T-helper 1 cell treated with Interleukin-12 subunit alpha and Interleukin-12 subunit beta and Interleukin-4 antibody, amounts not matched to agents 30 μg/mL and 1 μg/mL, for 36 hours (primary cell): ENCODE measurements at regions not wholly inside any gene's neighbourhood (a gene's known extent, or its start where the extent isn't known, plus 50 kb on each side); places are given as distances from the start of the nearest gene placed in this dataset.

ENCODE experiments used
- H3K27ac Mint-ChIP-seq: one replicate; pipeline ENCODE4 v1.8.0; 2021; ENCODE audit warnings: mild to moderate bottlenecking, mixed read lengths
- H3K27me3 Mint-ChIP-seq: one replicate; pipeline ENCODE4 v1.8.0; 2021; ENCODE audit warnings: low read depth, mixed read lengths
- H3K36me3 Mint-ChIP-seq: one replicate; pipeline ENCODE4 v1.8.0; 2021; ENCODE audit warnings: low read depth, mixed read lengths
- H3K4me1 Mint-ChIP-seq: one replicate; pipeline ENCODE4 v1.8.0; 2021; ENCODE audit warnings: low read depth, mixed read lengths
- H3K4me3 Mint-ChIP-seq: one replicate; pipeline ENCODE4 v1.8.0; 2021; ENCODE audit warnings: mild to moderate bottlenecking, moderate library complexity, mixed read lengths
- H3K9me3 Mint-ChIP-seq: one replicate; pipeline ENCODE4 v1.8.0; 2021; ENCODE audit warnings: mixed read lengths

DNA sequence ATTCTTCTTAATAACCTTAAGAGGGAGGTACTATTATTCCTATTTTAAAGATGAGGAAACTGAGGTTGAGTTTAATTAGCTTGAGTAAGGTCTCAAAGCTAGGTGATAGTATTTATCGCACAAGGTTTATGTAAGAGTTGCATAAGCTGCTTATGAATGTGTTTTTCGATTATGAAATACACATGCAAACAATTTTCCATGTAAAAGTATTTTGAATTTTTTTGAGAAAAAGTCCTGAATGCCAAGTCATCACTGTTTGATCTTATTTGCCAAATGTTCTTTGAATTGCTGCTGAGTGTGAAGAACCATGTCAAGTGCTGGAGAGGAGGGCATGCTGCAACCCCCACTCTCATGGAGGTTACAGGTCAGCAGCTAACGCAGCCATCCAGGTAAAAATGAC lies 174.4 kb downstream of the CARTPT start:
- Mint-ChIP-seq H3K27me3 (peaks cover 12% of the 10 kb centered on the region), H3K9me3 (peaks cover 1% of the 10 kb centered on the region), H3K4me3 (no peak overlapping the region), H3K4me1 (no peaks in the 10 kb centered on the region), H3K36me3 (no peaks in the 10 kb centered on the region), H3K27ac (no peak overlapping the region)

DNA sequence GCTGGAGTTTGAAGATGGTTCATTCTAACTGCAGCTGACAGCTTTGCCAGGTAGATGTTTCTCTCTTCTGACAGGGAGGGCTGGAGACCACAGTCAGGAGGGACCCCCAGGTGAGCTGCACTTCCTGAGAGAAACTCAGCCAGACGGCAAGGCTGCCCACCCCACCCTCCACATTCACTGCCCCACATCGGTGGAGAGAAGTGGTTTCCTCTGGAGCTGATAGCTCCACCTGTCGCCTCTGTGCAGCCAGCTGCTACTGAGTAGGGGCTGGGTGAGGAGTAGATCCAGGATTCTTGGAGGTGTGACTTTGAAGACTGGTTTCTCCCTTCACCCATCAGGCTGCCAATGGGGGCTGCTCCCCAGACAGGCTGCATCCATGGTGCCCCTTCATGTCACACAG lies 175.0 kb downstream of the CARTPT start:
- Mint-ChIP-seq H3K9me3 (no peaks in the 10 kb centered on the region), H3K4me1 (no peaks in the 10 kb centered on the region), H3K36me3 (no peaks in the 10 kb centered on the region), H3K27me3 (peaks cover 12% of the 10 kb centered on the region), H3K27ac (no peak overlapping the region), H3K4me3 (no peak overlapping the region)

DNA sequence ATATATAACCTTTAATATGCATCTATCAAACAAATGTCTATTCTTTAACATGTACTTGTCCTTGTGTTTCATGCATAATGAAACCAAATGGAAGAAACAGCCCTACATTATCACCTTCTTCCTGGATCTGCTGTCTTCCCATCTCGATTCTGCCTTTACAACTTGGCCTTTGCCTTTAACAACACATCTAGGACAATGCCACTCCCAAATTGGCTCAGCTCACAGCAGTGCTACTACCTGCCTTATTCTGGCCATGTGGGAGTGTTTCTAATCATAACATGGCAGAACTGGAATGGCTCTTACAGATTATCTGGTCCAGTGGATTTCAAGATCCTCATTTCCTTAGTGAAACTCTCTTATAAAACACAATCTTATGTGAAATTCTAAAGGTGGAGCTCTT lies 176.5 kb downstream of the CARTPT start:
- H3K36me3 Mint-ChIP-seq, result no peaks in the 10 kb centered on the region
- no peak overlapping the region for H3K27ac Mint-ChIP-seq
- no peaks in the 10 kb centered on the region for H3K9me3 Mint-ChIP-seq
- H3K27me3 Mint-ChIP-seq, result no peaks in the 10 kb centered on the region
- H3K4me1 Mint-ChIP-seq, result no peaks in the 10 kb centered on the region
- H3K4me3 Mint-ChIP-seq, result no peak overlapping the region

DNA sequence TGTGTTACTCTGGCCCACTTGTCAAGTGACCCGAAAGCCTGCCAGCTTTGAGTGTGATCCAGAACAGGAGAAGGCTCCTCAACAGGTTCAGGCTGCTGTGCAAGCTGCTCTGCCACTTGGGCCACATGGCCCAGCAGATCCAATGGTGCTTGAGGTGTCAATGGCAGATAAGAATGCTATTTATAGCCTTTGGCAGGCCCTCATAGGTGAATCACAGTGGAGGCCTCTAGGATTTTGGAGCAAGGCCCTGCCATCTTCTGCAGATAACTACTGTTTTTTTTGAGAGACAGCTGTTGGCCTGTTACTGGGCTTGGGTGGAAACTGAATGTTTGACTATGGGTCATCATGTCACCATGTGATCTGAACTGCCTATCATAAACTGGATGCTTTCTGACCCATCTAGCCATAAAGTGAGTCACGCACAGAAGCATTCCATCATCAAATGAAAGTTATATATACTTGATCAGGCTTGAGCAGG lies 180.8 kb downstream of the CARTPT start:
- Mint-ChIP-seq H3K27me3 (no peaks in the 10 kb centered on the region), H3K9me3 (no peaks in the 10 kb centered on the region), H3K27ac (no peak overlapping the region)

DNA sequence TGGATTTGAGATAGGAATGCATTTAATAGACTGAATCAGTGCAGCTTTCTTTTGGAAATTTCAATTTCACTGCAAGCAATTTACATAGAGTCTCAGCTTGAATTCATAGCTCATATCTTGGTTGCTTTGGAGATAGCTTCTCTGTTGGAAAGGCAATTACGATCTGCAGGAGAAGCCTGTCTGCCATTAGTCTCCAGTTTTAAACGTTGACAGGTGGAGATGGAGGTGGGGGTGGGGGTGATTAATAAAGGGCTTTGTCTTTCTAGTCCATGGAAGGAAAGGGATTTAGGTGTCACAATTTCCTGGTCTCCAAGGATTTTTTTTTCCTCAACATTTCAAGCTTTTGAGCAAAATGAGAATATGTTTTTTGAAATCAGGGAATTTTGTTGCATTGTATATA lies 184.7 kb downstream of the CARTPT start:
- Mint-ChIP-seq H3K9me3 (no peaks in the 10 kb centered on the region), H3K27ac (no peak overlapping the region), H3K36me3 (no peaks in the 10 kb centered on the region), H3K4me3 (no peak overlapping the region), H3K27me3 (no peaks in the 10 kb centered on the region), H3K4me1 (no peaks in the 10 kb centered on the region)

More for the DNA sequence above, 180.8 kb downstream of the CARTPT start:
- Mint-ChIP-seq H3K4me1 (no peaks in the 10 kb centered on the region), H3K4me3 (no peak overlapping the region), H3K36me3 (no peaks in the 10 kb centered on the region)

DNA sequence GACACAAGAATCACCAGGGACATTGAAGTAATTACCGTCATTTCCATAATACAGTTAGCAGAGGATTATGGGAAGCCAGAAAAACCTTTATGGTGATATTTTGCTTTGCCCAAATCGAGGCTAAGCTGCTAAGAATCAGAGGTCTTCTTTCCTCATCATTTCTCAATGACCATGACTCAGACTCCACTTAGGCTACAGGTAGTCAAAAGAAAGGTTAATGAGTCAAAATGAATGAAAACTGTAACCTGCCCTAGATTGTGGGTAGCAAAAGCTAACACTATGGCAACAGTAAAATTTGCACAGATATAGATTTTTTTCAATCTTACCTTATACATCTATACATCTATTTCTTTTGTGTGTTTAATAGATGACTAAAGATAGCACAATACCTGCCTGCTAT lies 185.8 kb downstream of the CARTPT start:
- Mint-ChIP-seq H3K4me1 (no peaks in the 10 kb centered on the region), H3K36me3 (no peaks in the 10 kb centered on the region), H3K27me3 (no peaks in the 10 kb centered on the region), H3K4me3 (no peak overlapping the region), H3K27ac (no peak overlapping the region), H3K9me3 (no peaks in the 10 kb centered on the region)

DNA sequence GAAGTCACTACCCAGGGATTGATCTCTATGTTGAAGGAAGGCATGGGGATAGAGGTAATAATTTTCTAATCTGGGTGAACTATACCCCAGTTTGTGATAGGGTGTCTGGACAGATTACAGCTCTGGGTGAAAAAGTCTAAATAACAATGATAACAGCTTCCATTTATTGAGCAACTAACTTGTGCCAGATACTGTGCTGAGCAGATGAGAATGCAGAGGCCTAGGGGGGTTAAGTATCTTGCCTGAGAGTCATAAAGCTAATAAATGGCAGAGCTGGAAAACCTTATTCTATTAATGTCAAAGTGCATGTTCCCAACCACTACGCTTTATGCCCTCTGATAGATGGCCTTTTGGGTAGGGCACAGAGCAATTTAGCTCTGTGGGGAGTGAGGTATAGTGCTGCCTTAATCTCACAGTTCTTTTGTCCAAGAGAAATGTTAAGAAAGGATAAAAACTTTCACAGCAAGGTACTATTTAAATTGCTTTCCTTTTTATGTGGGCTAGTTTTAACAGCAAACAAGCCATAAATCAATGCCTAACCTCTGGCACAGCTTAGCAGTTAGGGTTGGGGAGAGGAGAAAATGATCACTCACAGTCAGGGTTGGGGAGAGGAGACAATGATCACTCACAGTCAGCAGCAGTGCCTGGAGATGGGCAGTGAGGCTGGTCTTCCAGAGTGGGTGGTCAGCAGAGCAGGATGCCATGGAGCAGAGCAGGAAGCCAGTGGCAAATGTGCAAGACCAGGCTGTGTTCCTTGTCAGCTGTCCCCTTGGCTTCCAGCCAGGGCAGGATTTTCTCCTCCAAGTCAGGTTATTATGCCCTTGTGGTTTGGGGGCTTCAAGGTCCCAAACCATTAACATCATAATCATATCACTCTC lies 187.0 kb downstream of the CARTPT start:
- Mint-ChIP-seq H3K4me1 (no peaks in the 10 kb centered on the region), H3K9me3 (no peaks in the 10 kb centered on the region), H3K4me3 (no peak overlapping the region), H3K27me3 (no peaks in the 10 kb centered on the region), H3K36me3 (no peaks in the 10 kb centered on the region), H3K27ac (no peak overlapping the region)

DNA sequence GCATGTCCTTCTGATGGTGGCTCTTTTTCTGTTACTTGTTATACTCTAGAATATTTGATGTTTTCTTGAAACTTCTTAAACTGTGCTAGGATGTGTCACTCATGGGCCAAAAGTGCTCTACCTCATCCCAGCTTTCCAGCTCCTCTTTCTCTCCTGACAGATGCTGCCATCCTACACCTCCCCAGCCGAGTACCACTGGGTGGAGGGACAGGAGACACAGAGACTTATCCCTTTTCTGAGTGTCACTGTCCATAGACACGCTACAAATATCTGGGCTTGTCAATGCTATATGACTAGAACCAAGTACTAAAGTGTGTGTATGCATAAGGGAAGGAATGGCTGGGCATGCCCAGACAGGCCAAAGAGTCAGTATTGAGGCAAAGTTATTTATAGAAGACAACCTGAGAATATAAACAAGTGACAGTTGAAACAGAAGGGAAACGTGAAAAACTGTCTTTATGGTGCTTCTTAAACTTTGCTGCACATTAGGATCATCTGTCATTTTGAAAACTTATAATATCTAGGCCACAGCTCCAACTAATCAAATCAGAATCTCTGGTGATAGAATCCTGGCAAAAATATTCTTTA lies 188.0 kb downstream of the CARTPT start:
- Mint-ChIP-seq H3K27me3 (no peaks in the 10 kb centered on the region), H3K9me3 (no peaks in the 10 kb centered on the region), H3K27ac (no peak overlapping the region), H3K4me3 (no peak overlapping the region), H3K4me1 (no peaks in the 10 kb centered on the region), H3K36me3 (no peaks in the 10 kb centered on the region)

DNA sequence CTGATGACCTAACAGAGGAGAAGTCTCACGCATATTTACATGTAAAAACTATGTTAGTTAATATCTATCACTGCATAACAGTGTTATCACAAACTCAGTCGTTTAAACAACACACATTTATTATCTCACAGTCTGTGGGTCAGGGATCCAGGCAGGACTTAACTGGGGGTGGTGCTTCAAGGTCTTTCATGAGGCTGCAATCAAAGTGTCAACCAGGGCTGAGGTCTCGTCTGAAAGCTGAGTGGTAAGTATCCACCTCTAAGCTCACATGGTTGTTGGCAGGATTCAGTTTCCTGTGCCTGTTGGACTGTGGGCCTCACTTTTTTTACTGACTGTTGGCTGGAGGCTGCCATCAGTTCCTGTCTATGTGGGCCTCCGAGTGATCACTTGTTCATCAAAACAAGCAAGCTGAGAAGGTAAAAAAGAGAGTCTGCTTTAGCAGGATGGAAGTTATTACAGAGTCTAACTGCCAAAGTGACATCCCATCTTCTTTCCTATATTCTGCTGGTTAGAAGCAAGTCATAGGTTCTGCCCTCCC lies 188.6 kb downstream of the CARTPT start:
- H3K9me3 Mint-ChIP-seq, result no peaks in the 10 kb centered on the region
- H3K4me1 Mint-ChIP-seq, result no peaks in the 10 kb centered on the region
- H3K27me3 Mint-ChIP-seq, result no peaks in the 10 kb centered on the region
- H3K4me3 Mint-ChIP-seq, result no peak overlapping the region
- H3K27ac Mint-ChIP-seq, result no peak overlapping the region
- H3K36me3 Mint-ChIP-seq, result no peaks in the 10 kb centered on the region

DNA sequence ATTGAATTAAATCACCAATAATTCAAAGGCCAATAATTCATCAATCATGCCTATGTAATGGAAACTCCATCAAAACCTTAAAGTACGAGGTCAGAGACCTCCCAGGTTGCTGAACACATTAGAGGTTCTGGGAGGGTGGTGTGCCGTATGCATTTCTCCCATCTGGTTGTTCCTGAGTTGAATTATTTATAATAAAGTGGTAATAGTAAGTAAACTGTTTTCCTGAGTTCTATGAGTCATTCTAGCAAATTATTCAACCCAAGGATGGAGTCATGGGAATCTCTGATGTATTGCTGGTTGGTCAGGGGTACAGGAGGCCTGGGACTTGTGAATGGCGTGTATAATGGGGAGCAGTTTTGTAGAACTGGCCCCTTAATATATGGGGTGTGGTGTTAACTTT lies 191.7 kb downstream of the CARTPT start:
- Mint-ChIP-seq H3K27ac (no peak overlapping the region), H3K4me1 (no peaks in the 10 kb centered on the region), H3K27me3 (no peaks in the 10 kb centered on the region), H3K9me3 (no peaks in the 10 kb centered on the region), H3K36me3 (no peaks in the 10 kb centered on the region), H3K4me3 (no peak overlapping the region)

DNA sequence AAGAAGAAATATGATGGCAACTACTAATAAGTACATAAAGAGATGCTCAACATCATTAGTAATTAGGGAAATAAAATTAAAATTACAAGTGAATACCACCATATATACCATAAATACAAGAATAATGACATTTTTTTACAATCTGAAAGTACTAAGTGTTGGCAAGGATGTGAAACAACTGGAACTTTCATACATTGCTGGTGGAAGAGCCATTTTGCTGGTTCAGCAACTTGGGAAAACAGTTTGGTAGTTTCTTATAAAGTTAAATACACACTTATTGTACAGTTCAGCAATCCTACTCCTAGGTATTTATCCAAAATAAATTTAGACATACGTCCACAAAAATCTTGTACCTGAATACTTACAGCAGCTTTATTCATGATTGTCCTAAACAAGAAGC lies 192.9 kb downstream of the CARTPT start:
- Mint-ChIP-seq H3K27me3 (no peaks in the 10 kb centered on the region), H3K36me3 (no peaks in the 10 kb centered on the region), H3K4me3 (no peak overlapping the region), H3K27ac (no peak overlapping the region), H3K4me1 (no peaks in the 10 kb centered on the region), H3K9me3 (no peaks in the 10 kb centered on the region)

DNA sequence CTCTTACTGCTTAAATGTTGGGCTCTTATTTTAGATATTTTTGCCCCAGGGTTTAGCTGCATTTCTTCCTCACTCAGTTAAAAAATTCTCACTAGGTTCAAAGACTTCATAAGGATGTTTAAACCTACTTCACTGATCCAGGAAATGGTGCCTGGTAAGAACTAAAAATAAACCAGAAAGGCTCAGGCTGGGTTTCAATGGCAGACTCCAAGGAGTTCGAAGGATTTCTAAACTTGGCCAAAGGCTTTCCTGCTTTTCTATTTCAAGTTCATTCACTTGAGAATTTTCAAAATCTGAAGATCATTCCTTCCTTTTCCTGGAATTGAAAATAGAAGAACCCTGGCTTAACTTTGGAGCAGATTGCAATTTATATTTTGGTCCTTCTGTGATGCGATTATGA lies 193.0 kb upstream of the MAP1B start:
- no peaks in the 10 kb centered on the region for H3K4me1 Mint-ChIP-seq
- no peak overlapping the region for H3K27ac Mint-ChIP-seq
- peaks cover 9% of the 10 kb centered on the region for H3K27me3 Mint-ChIP-seq
- H3K9me3 Mint-ChIP-seq, result no peaks in the 10 kb centered on the region
- H3K4me3 Mint-ChIP-seq, result no peak overlapping the region
- no peaks in the 10 kb centered on the region for H3K36me3 Mint-ChIP-seq

DNA sequence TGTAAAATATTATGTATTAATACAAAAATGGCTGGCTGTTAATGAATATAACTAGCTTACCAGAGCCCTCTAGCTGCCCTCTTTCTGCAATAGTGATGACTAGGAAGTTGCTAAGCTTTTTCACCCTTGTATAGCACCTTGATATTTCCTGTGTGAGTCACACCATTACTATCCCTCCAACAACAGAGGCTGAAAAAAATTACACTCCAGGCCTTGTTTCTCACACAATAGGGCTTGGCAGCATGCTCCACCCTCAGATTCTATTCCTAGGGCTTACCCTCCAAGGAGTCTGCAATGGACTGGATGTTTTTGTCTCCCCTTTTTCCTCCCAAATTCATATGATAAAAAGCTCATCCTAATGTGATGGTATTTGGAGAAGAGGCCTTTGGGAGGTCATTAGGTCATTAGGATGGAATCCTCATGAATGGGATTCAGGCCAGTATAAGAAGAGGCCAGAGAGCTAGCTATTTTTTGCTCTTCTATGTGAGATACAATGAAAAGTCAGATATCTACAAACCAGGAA lies 184.6 kb upstream of the MAP1B start:
- H3K9me3 Mint-ChIP-seq, result no peaks in the 10 kb centered on the region
- H3K4me1 Mint-ChIP-seq, result no peaks in the 10 kb centered on the region
- H3K36me3 Mint-ChIP-seq, result no peaks in the 10 kb centered on the region
- H3K27ac Mint-ChIP-seq, result no peak overlapping the region
- no peak overlapping the region for H3K4me3 Mint-ChIP-seq
- H3K27me3 Mint-ChIP-seq, result peaks cover 18% of the 10 kb centered on the region

DNA sequence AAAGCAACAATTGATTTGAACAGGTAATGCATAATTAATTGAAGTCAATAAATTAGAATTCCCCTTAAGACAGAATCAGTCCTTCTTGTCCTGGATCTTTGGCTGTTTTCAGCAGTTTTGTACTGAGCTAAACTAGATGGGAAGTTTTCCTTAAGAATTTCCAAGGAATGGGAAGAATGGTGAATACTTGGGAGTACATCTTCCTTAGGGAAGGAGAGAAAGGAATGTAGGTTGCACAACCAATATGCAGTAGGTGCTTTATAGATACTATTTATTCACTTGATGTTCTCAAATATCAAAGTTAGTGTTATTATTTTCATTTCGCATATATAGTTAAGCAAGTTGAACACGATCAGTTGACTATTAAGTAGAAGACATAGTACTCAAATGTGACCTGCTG lies 183.5 kb upstream of the MAP1B start:
- peaks cover 14% of the 10 kb centered on the region for H3K27me3 Mint-ChIP-seq
- no peak overlapping the region for H3K27ac Mint-ChIP-seq
- no peaks in the 10 kb centered on the region for H3K4me1 Mint-ChIP-seq
- no peak overlapping the region for H3K4me3 Mint-ChIP-seq
- H3K9me3 Mint-ChIP-seq, result no peaks in the 10 kb centered on the region
- no peaks in the 10 kb centered on the region for H3K36me3 Mint-ChIP-seq

DNA sequence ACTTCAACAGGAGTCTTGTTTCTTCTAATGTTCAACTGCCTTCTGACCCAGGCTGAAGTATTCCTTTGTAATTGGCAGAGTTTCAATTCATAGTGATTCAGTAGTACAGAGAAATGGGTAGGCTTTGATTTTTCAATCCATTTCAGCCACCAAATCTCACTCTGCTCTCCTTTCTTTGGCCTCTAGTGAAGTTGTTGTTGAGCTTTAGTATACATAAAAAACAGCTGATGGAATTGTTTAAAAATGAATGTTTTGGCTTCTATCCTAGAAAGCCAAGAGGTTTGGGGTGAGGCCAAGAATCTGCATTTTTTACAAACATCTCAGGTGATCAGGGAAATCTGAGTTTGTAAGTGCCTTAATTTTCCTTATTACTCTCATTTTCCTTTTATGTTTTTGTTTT lies 182.9 kb upstream of the MAP1B start:
- H3K4me3 Mint-ChIP-seq, result no peak overlapping the region
- no peak overlapping the region for H3K27ac Mint-ChIP-seq
- no peaks in the 10 kb centered on the region for H3K4me1 Mint-ChIP-seq
- H3K36me3 Mint-ChIP-seq, result no peaks in the 10 kb centered on the region
- H3K27me3 Mint-ChIP-seq, result peaks cover 9% of the 10 kb centered on the region
- H3K9me3 Mint-ChIP-seq, result no peaks in the 10 kb centered on the region
